ENCODE measurements at regions not wholly inside any gene's neighbourhood (a gene's known extent, or its start where the extent isn't known, plus 50 kb on each side); places are given as distances from the start of the nearest gene placed in this dataset.

DNA sequence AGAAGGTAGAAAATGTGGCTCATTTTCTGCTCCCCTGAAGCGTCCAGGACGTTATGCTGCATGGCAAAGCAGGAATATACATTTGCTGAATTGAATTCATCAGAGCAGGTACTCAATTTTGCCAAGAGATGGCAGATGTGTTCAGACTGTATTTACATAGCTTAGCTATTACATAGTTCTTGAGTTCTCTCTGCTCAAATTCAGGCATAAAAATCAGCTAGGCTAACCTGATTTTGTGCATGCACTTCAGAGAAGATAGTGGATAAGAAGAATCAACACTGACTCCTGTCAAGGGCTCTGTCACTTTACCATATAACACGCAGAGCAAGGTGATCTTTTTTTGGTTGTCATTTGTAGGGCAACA, 209.2 kb upstream of the FAM3C start:
- Histone ChIP-seq H3F3A (ENCODE audit: insufficient read depth, low read length) (no peaks in the 10 kb centered on the region), H3K27ac (ENCODE audit: low read length) (no peak overlapping the region), H3K9ac (ENCODE audit: low read length) (no peak overlapping the region), H3K4me3 (ENCODE audit: low read length) (no peak overlapping the region), H3K79me2 (ENCODE audit: low read length) (no peaks in the 10 kb centered on the region), H4K20me1 (ENCODE audit: insufficient read depth, low read length) (no peaks in the 10 kb centered on the region), H3K9me2 (replicated peaks; ENCODE audit: insufficient read depth, low read length) (no peaks in the 10 kb centered on the region), H3K4me1 (ENCODE audit: low read length) (no peaks in the 10 kb centered on the region), H3K27me3 (replicated peaks; ENCODE audit: insufficient read depth, low read length) (no peaks in the 10 kb centered on the region), H3K9me3 (replicated peaks; ENCODE audit: insufficient read depth, low read length) (no peaks in the 10 kb centered on the region), H3K4me2 (ENCODE audit: low read depth, low read length) (no peak overlapping the region), H3K36me3 (replicated peaks; ENCODE audit: insufficient read depth, low read length) (no peaks in the 10 kb centered on the region), H2AFZ (ENCODE audit: low read length) (no peak overlapping the region)
- TF ChIP-seq EZH2 (optimal IDR thresholded peaks at IDR 0.05; ENCODE audit: low read depth, low read length) (no peak), EZH2phosphoT487 (IDR thresholded peaks at IDR 0.05; ENCODE audit: low read length) (no peak)
- TF ChIP-seq, protein P1, sequence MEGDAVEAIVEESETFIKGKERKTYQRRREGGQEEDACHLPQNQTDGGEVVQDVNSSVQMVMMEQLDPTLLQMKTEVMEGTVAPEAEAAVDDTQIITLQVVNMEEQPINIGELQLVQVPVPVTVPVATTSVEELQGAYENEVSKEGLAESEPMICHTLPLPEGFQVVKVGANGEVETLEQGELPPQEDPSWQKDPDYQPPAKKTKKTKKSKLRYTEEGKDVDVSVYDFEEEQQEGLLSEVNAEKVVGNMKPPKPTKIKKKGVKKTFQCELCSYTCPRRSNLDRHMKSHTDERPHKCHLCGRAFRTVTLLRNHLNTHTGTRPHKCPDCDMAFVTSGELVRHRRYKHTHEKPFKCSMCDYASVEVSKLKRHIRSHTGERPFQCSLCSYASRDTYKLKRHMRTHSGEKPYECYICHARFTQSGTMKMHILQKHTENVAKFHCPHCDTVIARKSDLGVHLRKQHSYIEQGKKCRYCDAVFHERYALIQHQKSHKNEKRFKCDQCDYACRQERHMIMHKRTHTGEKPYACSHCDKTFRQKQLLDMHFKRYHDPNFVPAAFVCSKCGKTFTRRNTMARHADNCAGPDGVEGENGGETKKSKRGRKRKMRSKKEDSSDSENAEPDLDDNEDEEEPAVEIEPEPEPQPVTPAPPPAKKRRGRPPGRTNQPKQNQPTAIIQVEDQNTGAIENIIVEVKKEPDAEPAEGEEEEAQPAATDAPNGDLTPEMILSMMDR (IDR thresholded peaks at IDR 0.05; ENCODE audit: low read length), result no peak; the same call in 1 of the 2 replicates
- DNase-seq, result peak; percentile 21

GRCh38 chr7:121604627-121605316, 208.7 kb upstream of the FAM3C start:
- Histone ChIP-seq H3K4me2 (ENCODE audit: low read depth, low read length) (no peak overlapping the region), H3K9me3 (replicated peaks; ENCODE audit: insufficient read depth, low read length) (no peaks in the 10 kb centered on the region), H3K36me3 (replicated peaks; ENCODE audit: insufficient read depth, low read length) (no peaks in the 10 kb centered on the region), H2AFZ (ENCODE audit: low read length) (no peak overlapping the region), H3K9me2 (replicated peaks; ENCODE audit: insufficient read depth, low read length) (no peaks in the 10 kb centered on the region), H3K79me2 (ENCODE audit: low read length) (no peaks in the 10 kb centered on the region), H3K27me3 (replicated peaks; ENCODE audit: insufficient read depth, low read length) (no peaks in the 10 kb centered on the region), H3K4me1 (ENCODE audit: low read length) (no peaks in the 10 kb centered on the region), H3K9ac (ENCODE audit: low read length) (no peak overlapping the region), H4K20me1 (ENCODE audit: insufficient read depth, low read length) (no peaks in the 10 kb centered on the region), H3F3A (ENCODE audit: insufficient read depth, low read length) (no peaks in the 10 kb centered on the region), H3K4me3 (ENCODE audit: low read length) (no peak overlapping the region), H3K27ac (ENCODE audit: low read length) (no peak overlapping the region)
- no peak for TF ChIP-seq EZH2 (optimal IDR thresholded peaks at IDR 0.05; ENCODE audit: low read depth, low read length)
- DNase-seq, result no peak

DNA sequence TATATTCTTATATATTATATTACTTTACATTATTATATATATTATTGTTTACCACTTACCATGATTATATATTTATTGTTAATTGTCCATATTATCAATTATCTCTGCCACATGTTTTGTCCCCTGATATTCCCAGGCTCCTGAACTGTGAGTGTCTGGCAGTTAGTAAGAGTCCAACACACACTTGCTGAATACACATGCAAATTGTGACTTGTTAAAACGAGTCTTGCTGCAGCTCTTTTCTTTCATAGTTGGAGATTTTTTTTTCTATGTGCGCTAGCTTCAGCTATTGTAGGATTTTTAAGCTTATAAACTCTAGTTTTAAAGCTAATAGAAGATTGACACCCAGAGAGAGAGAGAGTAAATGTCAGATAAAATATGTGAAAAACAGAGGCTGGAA, 207.8 kb upstream of the FAM3C start:
- Histone ChIP-seq H3K9ac (ENCODE audit: low read length) (no peak overlapping the region), H3F3A (ENCODE audit: insufficient read depth, low read length) (no peaks in the 10 kb centered on the region), H3K36me3 (replicated peaks; ENCODE audit: insufficient read depth, low read length) (no peaks in the 10 kb centered on the region), H3K27ac (ENCODE audit: low read length) (no peak overlapping the region), H4K20me1 (ENCODE audit: insufficient read depth, low read length) (no peaks in the 10 kb centered on the region), H3K4me3 (ENCODE audit: low read length) (no peak overlapping the region), H3K9me3 (replicated peaks; ENCODE audit: insufficient read depth, low read length) (no peaks in the 10 kb centered on the region), H2AFZ (ENCODE audit: low read length) (no peak overlapping the region), H3K9me2 (replicated peaks; ENCODE audit: insufficient read depth, low read length) (no peaks in the 10 kb centered on the region), H3K79me2 (ENCODE audit: low read length) (no peaks in the 10 kb centered on the region), H3K4me2 (ENCODE audit: low read depth, low read length) (no peak overlapping the region), H3K27me3 (replicated peaks; ENCODE audit: insufficient read depth, low read length) (no peaks in the 10 kb centered on the region), H3K4me1 (ENCODE audit: low read length) (no peaks in the 10 kb centered on the region)
- TF ChIP-seq, protein P1 (IDR thresholded peaks at IDR 0.05; ENCODE audit: low read length), result no peak
- TF ChIP-seq EZH2phosphoT487 (IDR thresholded peaks at IDR 0.05; ENCODE audit: low read length) (no peak), EZH2 (optimal IDR thresholded peaks at IDR 0.05; ENCODE audit: low read depth, low read length) (no peak)
- no peak for DNase-seq

GRCh38 chr7:121599887-121600286, 203.8 kb upstream of the FAM3C start:
- TF ChIP-seq EZH2phosphoT487 (IDR thresholded peaks at IDR 0.05; ENCODE audit: low read length), result no peak
- TF ChIP-seq, protein P1 (IDR thresholded peaks at IDR 0.05; ENCODE audit: low read length), result no peak
- no peak for TF ChIP-seq EZH2 (optimal IDR thresholded peaks at IDR 0.05; ENCODE audit: low read depth, low read length)
- Histone ChIP-seq H3K79me2 (ENCODE audit: low read length) (no peaks in the 10 kb centered on the region), H3K36me3 (replicated peaks; ENCODE audit: insufficient read depth, low read length) (no peaks in the 10 kb centered on the region), H3K9me2 (replicated peaks; ENCODE audit: insufficient read depth, low read length) (no peaks in the 10 kb centered on the region), H3K9me3 (replicated peaks; ENCODE audit: insufficient read depth, low read length) (no peaks in the 10 kb centered on the region), H3K4me1 (ENCODE audit: low read length) (no peaks in the 10 kb centered on the region), H2AFZ (ENCODE audit: low read length) (no peak overlapping the region), H3K27me3 (replicated peaks; ENCODE audit: insufficient read depth, low read length) (no peaks in the 10 kb centered on the region), H3K4me3 (ENCODE audit: low read length) (no peak overlapping the region), H3K9ac (ENCODE audit: low read length) (no peak overlapping the region), H4K20me1 (ENCODE audit: insufficient read depth, low read length) (no peaks in the 10 kb centered on the region), H3F3A (ENCODE audit: insufficient read depth, low read length) (no peaks in the 10 kb centered on the region), H3K4me2 (ENCODE audit: low read depth, low read length) (no peak overlapping the region), H3K27ac (ENCODE audit: low read length) (no peak overlapping the region)
- DNase-seq, result no peak

Measured in MM.1S (cell line).